ENCODE measurements at regions not wholly inside any gene's neighbourhood (a gene's known extent, or its start where the extent isn't known, plus 50 kb on each side); places are given as distances from the start of the nearest gene placed in this dataset.

- in situ Hi-C loops (cut with HindIII; ENCODE audit: low pct_unique_long_range_greater_than_20kb, low sequenced_read_pairs) = no loop called here
- DNase-seq (ENCODE audit: low read depth) = no peak
Measured at GRCh38 chr2:44107974-44108373, 60.7 kb upstream of the PPM1B start.

GRCh38 chr2:44109166-44109565 lies 59.5 kb upstream of the PPM1B start:
- no peak for DNase-seq (ENCODE audit: low read depth)
- in situ Hi-C loops (cut with HindIII; ENCODE audit: low pct_unique_long_range_greater_than_20kb, low sequenced_read_pairs) = no loop called here

- DNase-seq (ENCODE audit: low read depth) = no peak
- in situ Hi-C loops (cut with HindIII; ENCODE audit: low pct_unique_long_range_greater_than_20kb, low sequenced_read_pairs) = no loop called here
Measured at GRCh38 chr2:44110444-44110843, 58.2 kb upstream of the PPM1B start.

- in situ Hi-C loops (cut with HindIII; ENCODE audit: low pct_unique_long_range_greater_than_20kb, low sequenced_read_pairs) = no loop called here
- no peak for DNase-seq (ENCODE audit: low read depth)
Measured at GRCh38 chr2:44112096-44112495, 56.6 kb upstream of the PPM1B start.

GRCh38 chr2:44116319-44116718 lies 52.4 kb upstream of the PPM1B start:
- in situ Hi-C loops (cut with HindIII; ENCODE audit: low pct_unique_long_range_greater_than_20kb, low sequenced_read_pairs) = no loop called here
- DNase-seq (ENCODE audit: low read depth) = no peak

- in situ Hi-C loops (cut with HindIII; ENCODE audit: low pct_unique_long_range_greater_than_20kb, low sequenced_read_pairs) = no loop called here
- no peak for DNase-seq (ENCODE audit: low read depth)
Measured at GRCh38 chr2:44118257-44118656, 50.4 kb upstream of the PPM1B start.
